RWPE2 (cell line): ENCODE measurements at regions not wholly inside any gene's neighbourhood (a gene's known extent, or its start where the extent isn't known, plus 50 kb on each side); places are given as distances from the start of the nearest gene placed in this dataset.

ENCODE experiments used
- ATAC-seq: fragments of 200-7000 bp; cut with Tn5 transposase; 3 replicates; pipeline ENCODE4 v1.9.1; 2021; ENCODE audit warnings: low read depth
- DNase-seq: peaks from one replicate; pipeline ENCODE4 v3.0.0-alpha.2; 2020; ENCODE audit warnings: low spot score
- H3K27ac ChIP-seq: fragments of 450-650 bp; 2 replicates; pipeline ENCODE4 v1.5.1; 2017; ENCODE audit warnings: mild to moderate bottlenecking; ENCODE audit not compliant: poor library complexity, severe bottlenecking
- H3K27me3 ChIP-seq: fragments of 250-450 bp; sonication (Bioruptor Pico); 2 replicates; pipeline ENCODE4 v1.5.1; 2021; ENCODE audit warnings: mild to moderate bottlenecking, moderate library complexity; ENCODE audit not compliant: insufficient read depth, poor library complexity, severe bottlenecking
- H3K36me3 ChIP-seq: fragments of 250-450 bp; sonication (Bioruptor Pico); 2 replicates; pipeline ENCODE4 v1.5.1; 2020; ENCODE audit warnings: low read depth, mild to moderate bottlenecking, moderate library complexity
- H3K4me1 ChIP-seq: fragments of 250-450 bp; sonication (Bioruptor Pico); 2 replicates; pipeline ENCODE4 v1.5.1; 2021; ENCODE audit warnings: mild to moderate bottlenecking, moderate library complexity; ENCODE audit not compliant: insufficient read depth, poor library complexity, severe bottlenecking
- H3K4me3 ChIP-seq: fragments of 250-450 bp; sonication (Bioruptor Pico); 2 replicates; pipeline ENCODE4 v1.5.1; 2021; ENCODE audit warnings: mild to moderate bottlenecking, moderate library complexity; ENCODE audit not compliant: severe bottlenecking
- H3K9me3 ChIP-seq: fragments of 250-450 bp; sonication (Bioruptor Pico); 2 replicates; pipeline ENCODE4 v1.5.1; 2021; ENCODE audit warnings: mild to moderate bottlenecking, moderate library complexity; ENCODE audit not compliant: severe bottlenecking
- CTCF ChIP-seq: fragments of 450-650 bp; IDR thresholded peaks from one replicate; pipeline ENCODE4 v1.5.1; 2017; ENCODE audit warnings: mild to moderate bottlenecking, moderate library complexity; ENCODE audit not compliant: poor library complexity, severe bottlenecking

DNA sequence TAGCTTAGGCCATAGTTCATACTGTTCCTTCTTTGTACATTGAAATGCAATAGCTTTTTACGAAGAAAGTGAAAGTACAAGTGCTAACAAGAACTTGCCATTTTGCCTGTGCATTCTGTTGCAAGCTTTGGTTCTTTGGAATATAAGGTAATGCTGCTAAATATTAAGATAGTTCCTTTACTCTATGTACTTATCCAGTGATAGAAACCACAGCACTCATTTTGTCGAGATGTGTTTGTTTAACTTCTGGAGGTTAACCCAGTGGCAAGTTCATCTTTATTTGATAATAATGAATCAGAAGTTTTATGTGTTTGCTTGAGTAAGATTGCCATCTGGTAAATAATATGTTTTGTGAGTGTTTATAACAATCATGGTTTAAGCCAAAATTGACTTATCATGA, 373.1 kb upstream of the FANCL start:
- Histone ChIP-seq H3K27ac (peak overlapping the region; percentile 10), H3K4me1 (peaks cover 20% of the 10 kb centered on the region), H3K4me3 (no peak overlapping the region), H3K27me3 (no peaks in the 10 kb centered on the region), H3K9me3 (peaks cover 3% of the 10 kb centered on the region), H3K36me3 (no peaks in the 10 kb centered on the region)
- DNase-seq (no peak), ATAC-seq (peak; percentile 90)
- no peak for TF ChIP-seq CTCF

- Histone ChIP-seq H3K9me3 (peaks cover 3% of the 10 kb centered on the region), H3K27me3 (no peaks in the 10 kb centered on the region), H3K4me3 (no peak overlapping the region), H3K4me1 (peaks cover 25% of the 10 kb centered on the region), H3K36me3 (no peaks in the 10 kb centered on the region), H3K27ac (no peak overlapping the region)
- ATAC-seq (no peak), DNase-seq (no peak)
- no peak for TF ChIP-seq CTCF
Observed at GRCh38 chr2:58612973-58613372, 371.8 kb upstream of the FANCL start.

GRCh38 chr2:58609326-58609725, 368.2 kb upstream of the FANCL start:
- Histone ChIP-seq H3K27me3 (no peaks in the 10 kb centered on the region), H3K36me3 (no peaks in the 10 kb centered on the region), H3K4me1 (peaks cover 21% of the 10 kb centered on the region), H3K4me3 (no peak overlapping the region), H3K9me3 (no peaks in the 10 kb centered on the region), H3K27ac (no peak overlapping the region)
- ATAC-seq (no peak), DNase-seq (no peak)
- TF ChIP-seq CTCF, result no peak

DNA sequence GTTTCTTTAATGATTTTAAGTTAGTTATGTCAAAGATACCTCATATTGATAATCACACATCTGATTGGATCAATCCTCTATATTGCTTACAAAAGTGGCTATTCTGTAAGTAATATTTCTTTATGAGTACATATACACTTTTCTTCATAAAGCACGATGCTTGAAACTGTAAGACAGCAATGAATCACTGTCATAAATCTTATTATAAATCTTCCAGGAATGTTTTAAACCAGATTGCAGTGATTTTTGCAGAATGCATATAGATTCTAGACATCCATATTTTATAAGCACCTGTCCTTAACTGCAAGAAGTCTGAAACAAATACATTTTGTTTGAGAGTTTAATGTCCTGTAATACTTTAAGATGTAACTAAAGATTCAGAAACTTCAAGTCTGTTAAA, 367.0 kb upstream of the FANCL start:
- TF ChIP-seq CTCF, result no peak
- no peaks in the 10 kb centered on the region for H3K36me3 ChIP-seq
- no peaks in the 10 kb centered on the region for H3K27me3 ChIP-seq
- DNase-seq, result no peak
- no peak overlapping the region for H3K4me3 ChIP-seq
- no peak overlapping the region for H3K27ac ChIP-seq
- ATAC-seq, result peak; percentile 45; the same call in 1 of the 3 replicates
- H3K9me3 ChIP-seq, result no peaks in the 10 kb centered on the region
- peaks cover 12% of the 10 kb centered on the region for H3K4me1 ChIP-seq

DNA sequence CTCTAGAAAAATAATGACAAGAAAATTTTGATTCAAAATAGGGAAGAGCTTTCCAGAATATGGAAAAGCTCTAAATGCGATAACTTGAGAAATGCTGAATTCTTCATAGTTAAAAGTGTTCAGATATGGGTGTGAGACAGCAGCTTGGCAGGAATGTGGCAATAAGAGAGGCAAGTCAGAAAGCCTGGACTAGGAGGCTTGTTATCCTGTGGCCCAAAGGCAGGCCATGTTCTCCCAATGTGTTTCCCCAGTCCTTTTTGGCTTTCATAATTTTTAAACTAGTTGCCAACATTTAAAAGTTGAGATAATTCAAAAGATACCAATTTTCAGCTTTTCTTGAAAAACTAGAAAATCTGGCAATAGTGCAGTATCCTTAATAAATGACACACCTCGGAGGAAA, 366.3 kb upstream of the FANCL start:
- no peak overlapping the region for H3K27ac ChIP-seq
- no peaks in the 10 kb centered on the region for H3K36me3 ChIP-seq
- peaks cover 12% of the 10 kb centered on the region for H3K4me1 ChIP-seq
- H3K9me3 ChIP-seq, result no peaks in the 10 kb centered on the region
- no peak overlapping the region for H3K4me3 ChIP-seq
- ATAC-seq, result no peak
- TF ChIP-seq CTCF, result no peak
- no peaks in the 10 kb centered on the region for H3K27me3 ChIP-seq
- DNase-seq, result no peak
